Stimulated activated CD8-positive, alpha-beta memory T cell treated with anti-CD3 and anti-CD28 coated beads, Interleukin-15, amount 100 ng/mL, for 24 hours (primary cell): ENCODE measurements at regions not wholly inside any gene's neighbourhood (a gene's known extent, or its start where the extent isn't known, plus 50 kb on each side); places are given as distances from the start of the nearest gene placed in this dataset.
"Not testable (repeated sequence)": the region's sequence is repeated elsewhere in the genome, so short reads cannot be mapped to it uniquely, and the experiment has no call there.

Experiments used
- DNase-seq: peaks from one replicate; pipeline ENCODE4 v3.0.0-alpha.2; 2020; ENCODE audit warnings: low read depth

GRCh38 chr2:191476901-191477300 is 201.0 kb upstream of the NABP1 start:
- DNase-seq = no peak

- no peak for DNase-seq
Observed at GRCh38 chr2:191478799-191479679, 198.9 kb upstream of the NABP1 start.

DNA sequence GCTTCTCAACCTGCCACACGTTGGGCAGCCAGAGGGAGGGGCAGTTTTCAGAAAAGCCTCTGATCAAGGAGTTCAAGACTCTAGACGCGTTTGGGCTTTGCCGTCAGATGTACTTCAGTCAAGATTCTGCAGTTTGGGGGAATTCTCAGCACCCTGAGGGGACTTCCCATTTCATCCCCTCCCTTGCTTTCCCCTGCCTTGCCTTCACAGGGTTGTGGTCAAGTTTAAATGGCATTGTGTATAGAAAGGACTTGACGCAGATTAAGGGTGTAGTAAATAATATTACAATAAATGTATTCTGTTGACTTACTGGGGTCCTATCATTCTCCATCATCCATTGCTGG is 198.3 kb upstream of the NABP1 start:
- DNase-seq = no peak

DNA sequence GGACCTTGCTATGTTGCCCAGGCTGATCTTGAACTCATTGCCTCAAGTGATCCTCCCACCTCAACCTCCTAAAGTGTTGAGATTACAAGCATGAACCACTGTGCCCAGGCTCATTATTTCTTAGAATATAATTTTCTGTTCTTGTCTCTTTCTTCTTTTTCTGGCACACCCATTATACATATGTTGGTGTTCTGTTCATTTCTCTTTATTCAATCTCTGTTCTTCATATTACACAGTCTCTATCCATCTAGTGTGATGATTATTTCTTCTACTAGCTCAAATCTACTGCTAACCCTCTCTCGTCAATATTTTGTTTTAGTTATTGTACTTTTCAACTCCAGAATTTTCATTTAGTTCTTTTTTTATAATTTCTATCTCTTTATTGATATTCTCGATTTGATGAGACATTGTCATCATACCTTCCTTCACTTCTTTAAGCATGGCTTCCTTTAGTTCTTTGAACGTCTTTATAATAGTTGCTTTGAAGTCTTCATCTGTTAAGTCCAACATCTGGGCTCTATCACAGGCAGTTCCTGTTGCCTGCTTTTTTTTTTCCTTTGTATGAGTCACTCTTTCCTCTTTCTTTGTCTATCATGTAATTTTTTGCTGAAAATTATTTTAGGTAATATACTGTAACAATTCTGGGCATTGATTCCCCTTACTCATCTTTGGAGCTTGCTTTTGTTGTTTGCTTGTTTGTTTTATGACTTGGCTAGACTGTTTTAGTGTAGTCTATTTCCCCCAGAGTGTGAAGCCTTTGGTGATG is 196.4 kb upstream of the NABP1 start:
- DNase-seq = no peak

DNA sequence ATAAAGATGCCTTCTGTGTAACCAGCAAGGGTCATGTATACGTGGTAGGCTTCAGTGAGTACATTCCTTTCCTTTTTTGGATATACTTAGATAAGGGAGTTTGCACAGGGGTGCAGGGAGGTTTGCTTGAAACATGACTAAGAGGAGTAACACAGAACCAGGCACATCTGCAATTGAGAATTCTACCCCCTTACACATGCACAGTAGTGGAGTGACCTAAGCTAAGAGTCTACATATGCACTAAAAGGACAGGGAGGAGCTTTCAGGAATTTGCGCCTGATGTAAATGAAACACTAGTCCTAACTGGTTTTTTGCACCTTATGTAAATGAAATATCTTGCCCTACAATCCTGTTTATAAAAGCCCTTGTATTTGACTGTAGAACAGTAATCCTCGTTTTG is 194.8 kb upstream of the NABP1 start:
- no peak for DNase-seq

DNA sequence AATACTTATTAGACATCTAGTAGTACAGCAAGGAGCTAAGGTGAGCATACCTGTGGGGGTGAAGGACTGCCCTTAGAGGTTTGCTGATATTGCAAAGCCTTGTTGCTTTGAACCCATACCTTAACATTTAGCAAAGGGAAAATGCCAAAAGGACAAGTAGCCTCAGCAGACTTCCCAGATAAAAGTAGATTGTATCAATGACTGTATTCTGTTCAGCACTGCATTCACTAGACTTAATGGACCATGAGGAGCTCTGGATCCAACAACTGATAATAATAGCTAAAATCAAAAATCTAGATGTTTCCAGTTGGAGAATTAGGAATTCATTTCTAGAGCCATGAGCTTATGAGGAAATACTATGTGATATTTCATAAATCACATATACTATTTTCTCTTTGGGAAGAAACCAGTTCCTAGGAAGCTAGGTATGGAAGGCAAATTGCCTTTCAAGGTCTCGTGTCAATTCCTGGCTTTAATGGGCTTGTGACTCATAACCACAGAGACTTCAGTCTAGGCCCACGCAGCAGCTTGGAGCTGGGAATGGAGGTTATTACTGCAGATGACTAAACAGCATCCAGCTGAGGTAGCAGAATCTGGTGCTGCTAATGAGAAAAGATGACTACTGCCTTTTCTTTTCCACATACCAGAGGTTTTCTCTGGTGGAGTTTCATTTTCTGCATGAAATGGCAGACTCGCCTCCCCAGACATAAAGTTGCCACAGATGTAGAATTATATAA is 191.2 kb upstream of the NABP1 start:
- DNase-seq = no peak

DNA sequence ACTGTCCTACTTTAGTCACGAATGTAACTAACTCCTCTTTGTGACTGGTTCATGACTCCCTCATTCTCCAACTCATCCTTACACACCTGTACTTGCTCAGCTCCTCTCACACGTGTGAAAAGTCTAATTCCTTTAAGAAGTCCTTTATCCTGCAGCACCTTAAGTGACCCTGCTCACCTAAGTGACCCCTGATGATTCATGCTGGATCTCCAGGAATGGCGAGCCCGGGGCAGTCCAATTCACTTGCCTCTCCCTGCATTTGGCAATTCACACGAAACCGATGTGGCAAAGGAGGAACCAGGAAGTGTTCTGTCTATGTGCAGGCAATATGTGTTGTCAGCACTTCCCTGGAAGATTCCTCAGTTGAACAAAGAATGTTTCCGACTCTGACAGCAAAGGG is 189.8 kb upstream of the NABP1 start:
- DNase-seq = no peak

- no peak for DNase-seq
Observed at GRCh38 chr2:191489177-191489576, 188.8 kb upstream of the NABP1 start.

DNA sequence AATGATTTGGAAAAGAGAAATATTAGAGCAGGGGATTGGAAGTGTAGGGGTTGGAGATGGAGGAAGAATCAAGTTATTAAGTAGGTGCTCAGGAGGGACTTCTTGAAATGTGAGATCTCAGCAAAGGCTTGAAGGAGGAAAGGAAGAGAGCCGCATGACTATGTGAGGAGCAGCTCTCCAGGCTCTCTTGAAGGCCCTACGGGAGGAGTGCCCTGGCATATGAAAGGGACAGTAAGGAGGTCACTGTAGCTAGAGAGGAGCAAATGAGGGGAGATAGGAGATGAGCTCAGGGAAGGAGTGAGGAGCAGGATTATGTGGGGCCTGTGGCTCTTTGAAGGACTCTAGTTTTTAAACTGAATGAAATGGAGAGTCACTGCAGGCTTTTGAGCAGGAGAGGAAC is 181.1 kb upstream of the NABP1 start:
- DNase-seq = no peak

DNA sequence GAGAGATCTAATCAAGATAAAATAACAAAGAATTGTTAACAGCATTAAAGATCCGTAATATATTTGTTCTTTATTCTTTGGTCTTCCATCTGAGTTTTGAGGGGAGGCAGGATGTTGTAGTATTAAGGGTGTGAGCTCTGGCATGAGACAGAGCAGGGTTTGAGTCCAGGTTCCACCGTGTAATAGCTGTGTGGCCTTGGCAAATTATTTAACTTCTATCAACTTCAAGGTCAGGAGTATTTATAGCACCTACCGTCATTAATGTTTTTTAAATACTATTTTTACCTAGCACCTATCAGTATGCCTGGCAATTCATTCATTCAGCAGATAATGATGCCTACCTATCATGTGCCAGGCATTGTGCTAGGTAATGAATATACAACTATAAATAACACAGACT is 180.1 kb upstream of the NABP1 start:
- no peak for DNase-seq

- DNase-seq = no peak
Observed at GRCh38 chr2:191499050-191499449, 178.9 kb upstream of the NABP1 start.

DNA sequence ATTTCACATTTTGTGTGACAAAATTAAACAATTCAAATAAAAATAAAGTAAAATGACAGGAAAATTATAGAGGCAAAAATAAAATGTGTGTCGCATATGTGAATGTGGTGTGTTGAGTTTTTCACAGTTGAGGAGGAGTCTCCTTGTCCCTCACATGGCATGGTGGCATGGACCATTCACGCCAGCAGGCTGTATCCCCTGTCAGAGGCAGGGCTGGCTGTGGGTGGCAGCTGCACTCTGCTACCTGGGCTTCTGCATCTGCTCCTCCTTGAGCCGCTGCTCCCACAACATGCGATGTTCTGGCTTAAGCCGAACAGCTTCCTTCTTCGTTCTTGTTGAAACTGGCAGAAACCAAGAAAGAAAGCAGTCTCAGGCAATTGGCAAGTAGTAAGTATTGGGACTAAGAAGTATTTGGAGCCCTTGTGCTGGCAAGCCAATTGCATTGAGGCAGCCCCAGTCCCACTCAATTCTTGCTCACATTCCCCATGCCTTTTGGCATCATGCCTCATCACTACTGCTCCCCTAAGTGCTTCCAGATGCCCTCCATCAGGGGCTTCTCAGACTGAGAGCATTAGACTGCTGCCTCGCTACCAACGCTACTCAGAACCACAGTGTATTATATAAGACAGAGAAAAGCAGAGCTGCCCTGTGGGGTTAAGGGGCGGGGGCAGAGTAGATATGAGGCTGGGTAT is 177.9 kb upstream of the NABP1 start:
- no peak for DNase-seq

- no peak for DNase-seq
Observed at GRCh38 chr2:191500566-191500883, 177.4 kb upstream of the NABP1 start.

GRCh38 chr2:191500884-191501560 is 176.9 kb upstream of the NABP1 start:
- no peak for DNase-seq

- no peak for DNase-seq
Observed at GRCh38 chr2:191501561-191502168, 176.3 kb upstream of the NABP1 start.

- no peak for DNase-seq
Observed at GRCh38 chr2:191506515-191506914, 171.4 kb upstream of the NABP1 start.

GRCh38 chr2:191507252-191507853 is 170.6 kb upstream of the NABP1 start:
- DNase-seq = not testable (repeated sequence)

GRCh38 chr2:191508738-191509137 is 169.2 kb upstream of the NABP1 start:
- DNase-seq = no peak

- DNase-seq = no peak
Observed at GRCh38 chr2:191512216-191512835, 165.6 kb upstream of the NABP1 start.

DNA sequence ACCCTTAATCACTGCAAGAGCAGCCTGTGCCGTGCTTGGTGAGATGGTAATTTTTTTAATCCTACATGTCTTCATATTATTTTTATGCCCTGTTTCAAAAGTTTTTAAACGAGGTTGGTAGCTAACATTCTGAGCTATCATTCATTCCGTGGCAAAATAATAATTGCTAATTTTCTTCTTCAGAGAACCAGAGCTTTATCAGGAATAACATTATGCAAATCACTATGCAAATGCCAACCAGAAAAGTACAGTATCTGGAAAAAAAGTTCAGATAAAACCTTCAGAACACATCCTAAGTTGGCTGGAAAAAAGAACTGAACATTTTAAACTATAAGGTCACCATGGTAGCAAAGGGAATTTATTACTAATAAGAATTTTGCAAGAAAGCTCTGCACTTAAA is 165.1 kb upstream of the NABP1 start:
- no peak for DNase-seq
